Prostate gland (tissue), 2 donors: ENCODE measurements at regions not wholly inside any gene's neighbourhood (a gene's known extent, or its start where the extent isn't known, plus 50 kb on each side); places are given as distances from the start of the nearest gene placed in this dataset.

ENCODE experiments used
- CTCF ChIP-seq, 4 experiments: fragments of 200-600 bp in 2 of 4; fragments of 450-650 bp in 2 of 4; sonication (generic) in 2 of 4; IDR thresholded peaks; 1 replicate in 3 of 4; 2 replicates in 1 of 4; pipeline ENCODE4 v1.5.1; 2016 to 2019; ENCODE audit warnings: antibody characterized with exemption in 4 of 4, mild to moderate bottlenecking in 2 of 4, moderate library complexity in 2 of 4
- POLR2A ChIP-seq: fragments of 450-650 bp; IDR thresholded peaks from one replicate; pipeline ENCODE4 v1.6.1; 2016; ENCODE audit warnings: antibody characterized with exemption, mild to moderate bottlenecking

- TF ChIP-seq POLR2A (no peak), CTCF (IDR thresholded peaks at IDR 0.05) (no peak)
Measured at GRCh38 chr2:9774266-9774665, 69.0 kb upstream of the TAF1B start.
